T-cell (primary cell): ENCODE measurements at regions not wholly inside any gene's neighbourhood (a gene's known extent, or its start where the extent isn't known, plus 50 kb on each side); places are given as distances from the start of the nearest gene placed in this dataset.

Experiments used
- ATAC-seq, 4 experiments: fragments of 200-7000 bp in 3 of 4; fragments of 150-1000 bp in 1 of 4; cut with Tn5 transposase; replicated peaks in 1 of 4; 1 replicate in 3 of 4; 2 replicates in 1 of 4; pipeline ENCODE4 v1.10.0; 2021; ENCODE audit warnings: moderate library complexity in 3 of 4, mild to moderate bottlenecking in 2 of 4, moderate number of reproducible peaks in 1 of 4
- CTCF ChIA-PET, 2 donors: fragments of 300-600 bp; sonication (Branson Sonifier 250); formaldehyde crosslinking; loops; one replicate each; lab custom pipeline; 2022; ENCODE audit warnings: antibody characterized with exemption in 2 of 2; lab: Charles Lee
- POLR2A ChIA-PET, 2 donors: fragments of 300-600 bp; sonication (Branson Sonifier 250); formaldehyde crosslinking; loops; one replicate each; lab custom pipeline; 2022; ENCODE audit warnings: antibody characterized with exemption in 2 of 2; lab: Charles Lee
- DNase-seq, 35 experiments: peaks; one replicate each; pipeline versions ENCODE4 v3.0.0 to v3.0.0-alpha.2; 2013 to 2023
- H3K27ac ChIP-seq: one replicate; pipeline ENCODE4 v1.5.1; 2013; ENCODE audit warnings: low read length
- H3K27me3 ChIP-seq, 2 experiments: replicated peaks in 1 of 2; 1 replicate in 1 of 2; 2 replicates in 1 of 2; pipeline versions ENCODE4 v1.6.1 to v1.7.0; 2013; ENCODE audit warnings: low read length in 1 of 2, mixed read lengths in 1 of 2; ENCODE audit not compliant: control insufficient read depth in 2 of 2, insufficient read depth in 2 of 2; ENCODE audit errors: extremely low read depth in 1 of 2
- H3K36me3 ChIP-seq, 2 donors: 1 replicate in 1 of 2; 2 replicates in 1 of 2; pipeline versions ENCODE4 v1.6.1 to v1.7.0; 2013; ENCODE audit warnings: low read length in 1 of 2; ENCODE audit not compliant: control insufficient read depth in 2 of 2, insufficient read depth in 1 of 2; ENCODE audit errors: extremely low read depth in 1 of 2
- H3K4me1 ChIP-seq, 2 experiments: 1 replicate in 1 of 2; 2 replicates in 1 of 2; pipeline versions ENCODE4 v1.6.1 to v1.7.0; 2013; ENCODE audit warnings: low read length in 2 of 2, mixed read lengths in 1 of 2; ENCODE audit not compliant: insufficient read depth in 2 of 2, control insufficient read depth in 1 of 2; ENCODE audit errors: extremely low read depth in 1 of 2
- H3K4me3 ChIP-seq, 2 donors: 1 replicate in 1 of 2; 2 replicates in 1 of 2; pipeline versions ENCODE4 v1.5.1 to v1.7.0; 2013; ENCODE audit warnings: mild to moderate bottlenecking in 2 of 2, low read length in 1 of 2, moderate library complexity in 1 of 2; ENCODE audit not compliant: control insufficient read depth in 1 of 2; ENCODE audit errors: extremely low read depth in 1 of 2
- H3K9me3 ChIP-seq: 2 replicates; pipeline ENCODE4 v1.7.0; 2013
- H3K27ac Mint-ChIP-seq, 2 donors: one replicate each; pipeline ENCODE4 v1.8.0; 2020 to 2021; ENCODE audit warnings: mild to moderate bottlenecking in 2 of 2, mixed read lengths in 2 of 2
- H3K27me3 Mint-ChIP-seq, 2 donors: one replicate each; pipeline ENCODE4 v1.8.0; 2021 to 2022; ENCODE audit warnings: mixed read lengths in 2 of 2
- H3K36me3 Mint-ChIP-seq: one replicate; pipeline ENCODE4 v1.8.0; 2021; ENCODE audit warnings: mixed read lengths
- H3K4me1 Mint-ChIP-seq, 3 donors: one replicate each; pipeline ENCODE4 v1.8.0; 2020 to 2022; ENCODE audit warnings: mixed read lengths in 3 of 3, mild to moderate bottlenecking in 1 of 3
- H3K4me3 Mint-ChIP-seq, 3 donors: one replicate each; pipeline ENCODE4 v1.8.0; 2020 to 2022; ENCODE audit warnings: mild to moderate bottlenecking in 3 of 3, mixed read lengths in 3 of 3, moderate library complexity in 3 of 3
- H3K9me3 Mint-ChIP-seq, 3 donors: one replicate each; pipeline ENCODE4 v1.8.0; 2020 to 2022; ENCODE audit warnings: mixed read lengths in 3 of 3
- WGBS: methylation state at CpG from one replicate; pipeline ENCODE4 v1.1.5; 2013; ENCODE audit warnings: missing lambda C conversion rate; ENCODE audit not compliant: insufficient coverage; 5-methylcytosine and 5-hydroxymethylcytosine counted together

- H3K27me3 ChIP-seq: peaks cover 0 to 3% of the 10 kb centered on the region in 2 experiments
- POLR2A ChIA-PET: no interaction called here
- Mint-ChIP-seq H3K27me3 (peaks cover 6 to 10% of the 10 kb centered on the region in 2 donors), H3K27ac (no peak overlapping the region), H3K4me3 (no peak overlapping the region), H3K36me3 (no peaks in the 10 kb centered on the region), H3K9me3 (no peaks in the 10 kb centered on the region), H3K4me1 (no peaks in the 10 kb centered on the region)
- no peak overlapping the region for H3K4me3 ChIP-seq
- H3K27ac ChIP-seq: no peak overlapping the region
- CTCF ChIA-PET: interaction anchor here in 1 of 2 donors (0.7 kb wide), 2 partner anchors 9 to 709 kb away, joined by 3 read pairs; no protein-coding TSS in a partner anchor
- DNase-seq (no peak), ATAC-seq (no peak)
- no peaks in the 10 kb centered on the region for H3K4me1 ChIP-seq
- no peaks in the 10 kb centered on the region for H3K9me3 ChIP-seq
- H3K36me3 ChIP-seq: no peaks in the 10 kb centered on the region
These were observed 400.4 kb upstream of the THBS1 start for GRCh38 chr15:39180483-39180933.

- Mint-ChIP-seq H3K4me1 (no peaks in the 10 kb centered on the region), H3K4me3 (no peak overlapping the region), H3K36me3 (no peaks in the 10 kb centered on the region), H3K27ac (no peak overlapping the region), H3K27me3 (peaks cover 6 to 11% of the 10 kb centered on the region in 2 donors), H3K9me3 (no peaks in the 10 kb centered on the region)
- DNase-seq (no peak), ATAC-seq (no peak)
- Histone ChIP-seq H3K4me3 (no peak overlapping the region), H3K27ac (no peak overlapping the region), H3K4me1 (no peaks in the 10 kb centered on the region), H3K27me3 (peaks cover 0 to 3% of the 10 kb centered on the region in 2 experiments), H3K36me3 (no peaks in the 10 kb centered on the region), H3K9me3 (no peaks in the 10 kb centered on the region)
- WGBS: no CpG with 5 or more reads among the region's 1 CpG
- POLR2A ChIA-PET: no interaction called here
- CTCF ChIA-PET: interaction anchor here in 1 of 2 donors (0.7 kb wide), 1 partner anchor 710 kb away, joined by 3 read pairs; no protein-coding TSS in a partner anchor
These were observed 399.7 kb upstream of the THBS1 start for GRCh38 chr15:39181056-39181747.

DNA sequence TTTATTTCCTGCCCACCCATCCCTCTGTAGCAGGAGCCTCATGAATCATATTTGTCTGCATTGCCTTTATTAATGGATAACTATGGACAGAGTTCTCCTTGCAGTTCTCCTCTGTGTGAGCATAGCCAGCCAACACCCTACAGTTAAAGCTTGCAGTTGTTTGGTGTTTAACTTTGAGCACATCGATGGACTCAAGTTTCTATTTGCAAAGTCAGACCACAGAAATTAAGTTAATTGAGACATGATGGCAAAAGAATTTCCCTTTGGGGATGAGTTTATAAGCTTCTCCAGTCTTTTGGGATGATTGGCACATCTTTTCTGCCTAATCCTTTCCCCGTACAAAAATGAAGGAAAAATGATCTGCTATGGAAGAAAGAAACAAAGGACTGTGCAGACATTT is 398.9 kb upstream of the THBS1 start:
- Mint-ChIP-seq H3K36me3 (no peaks in the 10 kb centered on the region), H3K4me3 (no peak overlapping the region), H3K9me3 (no peaks in the 10 kb centered on the region), H3K4me1 (no peaks in the 10 kb centered on the region), H3K27me3 (peaks cover 12 to 15% of the 10 kb centered on the region in 2 donors), H3K27ac (no peak overlapping the region)
- Histone ChIP-seq H3K27ac (no peak overlapping the region), H3K4me3 (no peak overlapping the region), H3K36me3 (no peaks in the 10 kb centered on the region), H3K27me3 (peaks cover 0 to 3% of the 10 kb centered on the region in 2 experiments), H3K4me1 (no peaks in the 10 kb centered on the region), H3K9me3 (no peaks in the 10 kb centered on the region)
- POLR2A ChIA-PET: interaction anchor here in 1 of 2 donors (0.6 kb wide), 1 partner anchor 407 kb away, joined by 3 read pairs; no protein-coding TSS in a partner anchor
- no CpG with 5 or more reads among the region's 2 CpGs for WGBS
- ATAC-seq: no peak
- no peak for DNase-seq
- CTCF ChIA-PET: no interaction called here

DNA sequence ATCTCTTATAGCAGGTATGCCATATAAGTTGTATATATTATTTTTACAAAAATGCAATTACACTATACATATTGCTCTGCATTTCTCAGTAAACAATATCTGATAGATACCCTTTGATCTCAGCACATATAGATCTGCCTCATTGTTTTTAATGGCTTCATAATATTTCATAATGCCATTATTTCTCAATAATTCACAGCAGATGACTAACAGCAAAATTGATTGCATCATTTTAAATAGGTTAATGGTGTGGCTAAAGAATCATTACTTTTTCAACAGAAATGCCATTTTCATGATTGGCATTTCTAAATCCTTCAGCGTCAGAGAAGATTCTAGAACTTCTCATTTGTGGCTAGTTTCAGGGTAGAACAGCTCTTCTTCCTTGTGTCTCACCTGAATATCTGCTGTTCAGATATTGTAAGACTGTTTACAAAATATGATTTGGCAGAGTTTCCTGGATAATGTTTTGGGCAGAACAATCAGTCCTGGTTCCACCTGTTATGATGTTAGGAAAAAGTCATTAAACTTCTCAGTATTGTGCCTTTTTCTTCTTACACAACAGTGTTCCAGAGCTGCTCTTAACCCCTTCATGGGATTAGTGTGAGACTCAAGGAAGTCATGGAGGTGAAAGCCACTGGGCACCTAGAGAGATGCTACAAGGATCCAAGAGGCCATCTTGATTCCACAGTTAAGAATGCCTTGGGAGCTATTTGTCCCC is 397.6 kb upstream of the THBS1 start:
- Mint-ChIP-seq H3K9me3 (no peaks in the 10 kb centered on the region), H3K36me3 (no peaks in the 10 kb centered on the region), H3K4me3 (no peak overlapping the region), H3K27me3 (peaks cover 11 to 12% of the 10 kb centered on the region in 2 donors), H3K4me1 (no peaks in the 10 kb centered on the region), H3K27ac (no peak overlapping the region)
- no peak overlapping the region for H3K27ac ChIP-seq
- H3K4me1 ChIP-seq: no peaks in the 10 kb centered on the region
- H3K9me3 ChIP-seq: no peaks in the 10 kb centered on the region
- ChIA-PET POLR2A (no interaction called here), CTCF (no interaction called here)
- DNase-seq (no peak), ATAC-seq (no peak)
- no peaks in the 10 kb centered on the region for H3K36me3 ChIP-seq
- WGBS: no CpG with 5 or more reads among the region's 1 CpG
- H3K27me3 ChIP-seq: peaks cover 0 to 3% of the 10 kb centered on the region in 2 experiments
- no peak overlapping the region for H3K4me3 ChIP-seq

DNA sequence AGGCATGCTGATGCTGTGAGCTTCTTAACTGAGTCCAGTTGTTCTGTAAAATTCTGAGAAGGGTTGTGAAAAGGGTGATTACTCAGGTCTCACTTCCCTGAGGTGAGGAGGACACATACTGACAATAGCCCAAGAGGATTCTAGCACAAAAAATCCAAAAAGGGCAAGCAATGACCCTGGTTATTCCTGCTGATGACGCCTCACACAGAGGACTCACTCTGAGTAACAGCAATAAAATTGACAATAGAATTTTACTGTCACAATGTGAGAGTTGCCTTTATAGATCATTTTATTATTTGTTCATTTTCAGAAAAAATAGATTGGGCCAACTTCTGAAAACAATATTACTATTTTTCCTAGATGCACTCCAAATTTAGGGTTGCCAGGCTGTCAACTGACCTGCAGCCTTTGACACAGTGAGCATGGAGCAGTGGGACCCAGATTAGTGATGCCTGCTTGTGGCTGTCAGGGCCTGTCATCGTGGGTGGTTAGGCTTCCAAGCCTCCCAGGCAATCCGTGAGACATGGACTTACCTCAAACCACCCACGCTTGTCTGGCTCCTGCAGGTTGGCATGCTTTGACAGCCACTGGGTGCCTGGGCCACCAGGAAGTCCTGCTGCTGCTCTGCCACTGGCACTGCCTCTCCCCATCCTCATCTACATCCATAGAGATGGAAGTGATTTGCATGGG is 396.0 kb upstream of the THBS1 start:
- Histone ChIP-seq H3K4me1 (no peaks in the 10 kb centered on the region), H3K36me3 (no peaks in the 10 kb centered on the region), H3K27me3 (peaks cover 0 to 3% of the 10 kb centered on the region in 2 experiments), H3K4me3 (no peak overlapping the region), H3K9me3 (no peaks in the 10 kb centered on the region), H3K27ac (no peak overlapping the region)
- WGBS: 79% methylated on average over 3 of the region's 4 CpGs
- H3K4me3 Mint-ChIP-seq: no peak overlapping the region
- no peaks in the 10 kb centered on the region for H3K36me3 Mint-ChIP-seq
- DNase-seq: no peak
- peaks cover 11 to 12% of the 10 kb centered on the region in 2 donors for H3K27me3 Mint-ChIP-seq
- ATAC-seq: no peak
- ChIA-PET CTCF (no interaction called here), POLR2A (no interaction called here)
- no peaks in the 10 kb centered on the region for H3K9me3 Mint-ChIP-seq
- no peaks in the 10 kb centered on the region for H3K4me1 Mint-ChIP-seq
- H3K27ac Mint-ChIP-seq: no peak overlapping the region

DNA sequence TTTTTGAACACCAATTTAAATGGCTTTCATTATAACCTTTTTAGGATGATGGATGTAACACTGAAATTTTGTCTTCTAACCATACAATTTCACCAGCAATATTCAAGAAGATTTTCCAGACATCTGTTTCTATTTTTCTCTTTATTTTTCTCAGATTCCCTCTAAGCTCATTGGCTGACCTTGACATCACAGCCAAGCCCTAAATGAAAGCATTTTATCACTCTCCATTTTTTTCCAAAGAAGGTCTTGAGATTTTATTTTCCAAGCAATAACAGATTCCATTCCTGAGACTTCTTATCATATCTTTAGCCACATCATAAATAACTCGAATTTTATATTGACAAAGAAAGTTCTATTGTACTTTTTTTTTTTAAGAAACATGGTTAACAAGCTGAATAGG is 392.6 kb upstream of the THBS1 start:
- CTCF ChIA-PET: no interaction called here
- Mint-ChIP-seq H3K27me3 (peaks cover 9 to 11% of the 10 kb centered on the region in 2 donors), H3K36me3 (no peaks in the 10 kb centered on the region)

More for the DNA sequence above, 392.6 kb upstream of the THBS1 start:
- H3K27ac Mint-ChIP-seq: no peak overlapping the region
- Histone ChIP-seq H3K9me3 (no peaks in the 10 kb centered on the region), H3K4me1 (no peaks in the 10 kb centered on the region), H3K4me3 (no peak overlapping the region), H3K36me3 (no peaks in the 10 kb centered on the region), H3K27me3 (peaks cover 0 to 6% of the 10 kb centered on the region in 2 experiments), H3K27ac (no peak overlapping the region)
- no peaks in the 10 kb centered on the region for H3K9me3 Mint-ChIP-seq
- no CpG with 5 or more reads among the region's 1 CpG for WGBS
- H3K4me1 Mint-ChIP-seq: no peaks in the 10 kb centered on the region
- no peak overlapping the region for H3K4me3 Mint-ChIP-seq
- DNase-seq: no peak
- no peak for ATAC-seq
- POLR2A ChIA-PET: no interaction called here
